GM23338 (cell line): ENCODE measurements at regions not wholly inside any gene's neighbourhood (a gene's known extent, or its start where the extent isn't known, plus 50 kb on each side); places are given as distances from the start of the nearest gene placed in this dataset.

Experiments used
- ATAC-seq: fragments of 200-7000 bp; cut with Tn5 transposase; 3 replicates; pipeline ENCODE4 v1.9.1; 2020
- DNase-seq: peaks from one replicate; pipeline ENCODE4 v3.0.0-alpha.2; 2015; ENCODE audit warnings: low spot score
- H2AFZ ChIP-seq: fragments of 200-600 bp; sonication (generic); 2 replicates; pipeline ENCODE4 v1.8.0; 2016; ENCODE audit warnings: antibody characterized with exemption, mild to moderate bottlenecking, moderate library complexity
- H3F3A ChIP-seq: fragments of 200-600 bp; sonication (generic); replicated peaks from 2 replicates; pipeline ENCODE4 v1.8.0; 2017; ENCODE audit warnings: antibody characterized with exemption, mixed run types, low read depth
- H3K27ac ChIP-seq: fragments of 200-600 bp; sonication (generic); 2 replicates; pipeline ENCODE4 v1.6.1; 2016; ENCODE audit warnings: low read depth
- H3K27me3 ChIP-seq: fragments of 200-600 bp; sonication (generic); 2 replicates; pipeline ENCODE4 v1.8.0; 2016; ENCODE audit warnings: mild to moderate bottlenecking, mixed run types, moderate library complexity; ENCODE audit not compliant: insufficient read depth
- H3K36me3 ChIP-seq: fragments of 200-600 bp; sonication (generic); 2 replicates; pipeline ENCODE4 v1.8.0; 2016; ENCODE audit warnings: mild to moderate bottlenecking; ENCODE audit not compliant: insufficient read depth
- H3K4me1 ChIP-seq: fragments of 200-600 bp; sonication (generic); 2 replicates; pipeline ENCODE4 v1.8.0; 2016; ENCODE audit warnings: mild to moderate bottlenecking, moderate library complexity; ENCODE audit not compliant: insufficient read depth
- H3K4me2 ChIP-seq: fragments of 200-600 bp; sonication (generic); 2 replicates; pipeline ENCODE4 v1.7.1; 2017; ENCODE audit warnings: mixed run types
- H3K4me3 ChIP-seq: fragments of 200-600 bp; sonication (generic); 2 replicates; pipeline ENCODE4 v1.6.1; 2016; ENCODE audit warnings: mixed run types
- H3K79me2 ChIP-seq: fragments of 200-600 bp; sonication (generic); replicated peaks from 2 replicates; pipeline ENCODE4 v1.8.0; 2017; ENCODE audit warnings: mild to moderate bottlenecking; ENCODE audit not compliant: insufficient read depth
- H3K9me2 ChIP-seq: fragments of 200-600 bp; sonication (generic); 2 replicates; pipeline ENCODE4 v1.8.0; 2017; ENCODE audit not compliant: insufficient read depth
- H4K20me1 ChIP-seq: fragments of 200-600 bp; sonication (generic); replicated peaks from 2 replicates; pipeline ENCODE4 v1.8.0; 2017; ENCODE audit warnings: mild to moderate bottlenecking; ENCODE audit not compliant: insufficient read depth
- H3K27ac Mint-ChIP-seq: 2 replicates; pipeline ENCODE4 v1.8.0; 2020; ENCODE audit warnings: inconsistent platforms, mild to moderate bottlenecking, moderate library complexity, mixed read lengths
- H3K27me3 Mint-ChIP-seq: 3 replicates; pipeline ENCODE4 v1.8.0; 2022; ENCODE audit warnings: low read depth, mild to moderate bottlenecking, moderate library complexity, mixed read lengths, inconsistent platforms; ENCODE audit not compliant: insufficient read depth, poor library complexity
- H3K36me3 Mint-ChIP-seq: 3 replicates; pipeline ENCODE4 v1.8.0; 2021; ENCODE audit warnings: low read depth, mild to moderate bottlenecking, inconsistent platforms, moderate library complexity, mixed read lengths
- H3K4me1 Mint-ChIP-seq: 3 replicates; pipeline ENCODE4 v1.8.0; 2020; ENCODE audit warnings: mild to moderate bottlenecking, inconsistent platforms, mixed read lengths
- H3K4me3 Mint-ChIP-seq: 3 replicates; pipeline ENCODE4 v1.8.0; 2021; ENCODE audit warnings: moderate library complexity, mild to moderate bottlenecking, inconsistent platforms, mixed read lengths
- H3K9me3 Mint-ChIP-seq: 3 replicates; pipeline ENCODE4 v1.8.0; 2020; ENCODE audit warnings: moderate library complexity, mild to moderate bottlenecking, inconsistent platforms, mixed read lengths
- CREB1 ChIP-seq: fragments of 250-450 bp; sonication (Bioruptor Pico); IDR thresholded peaks from 2 replicates; pipeline ENCODE4 v1.5.0; 2020; ENCODE audit warnings: low read depth, mild to moderate bottlenecking, moderate library complexity
- CTCF ChIP-seq, 2 experiments: fragments of 200-600 bp in 1 of 2; sonication (generic) in 1 of 2; conservative IDR thresholded peaks; 2 replicates each; pipeline versions ENCODE4 v1.5.1 to v1.6.1; 2016 to 2017; ENCODE audit warnings: antibody characterized with exemption in 2 of 2, low read depth in 2 of 2, mild to moderate bottlenecking in 2 of 2, moderate library complexity in 1 of 2
- ETS1 ChIP-seq: IDR thresholded peaks from 2 replicates; pipeline ENCODE4 v1.6.1; 2016; ENCODE audit warnings: antibody characterized with exemption
- EZH2 ChIP-seq: fragments of 200-600 bp; sonication (generic); IDR thresholded peaks from one replicate; pipeline ENCODE4 v1.8.0; 2017; ENCODE audit warnings: antibody characterized with exemption, mild to moderate bottlenecking, low read depth; ENCODE audit not compliant: unreplicated experiment
- EZH2phosphoT487 ChIP-seq: fragments of 200-600 bp; sonication (generic); IDR thresholded peaks from one replicate; pipeline ENCODE4 v1.8.1; 2018; ENCODE audit warnings: antibody characterized with exemption; ENCODE audit not compliant: unreplicated experiment
- JUNB ChIP-seq: IDR thresholded peaks from one replicate; pipeline ENCODE4 v1.6.1; 2016; ENCODE audit warnings: antibody characterized with exemption; ENCODE audit not compliant: unreplicated experiment
- NANOG ChIP-seq: IDR thresholded peaks from 2 replicates; pipeline ENCODE4 v1.6.1; 2016; ENCODE audit warnings: antibody characterized with exemption, borderline replicate concordance
- POLR2AphosphoS5 ChIP-seq: IDR thresholded peaks from 2 replicates; pipeline ENCODE4 v1.6.1; 2016; ENCODE audit warnings: antibody characterized with exemption, low read depth
- REST ChIP-seq: IDR thresholded peaks from one replicate; pipeline ENCODE4 v1.6.1; 2018; ENCODE audit warnings: antibody characterized with exemption; ENCODE audit not compliant: unreplicated experiment
- STAT1 ChIP-seq: IDR thresholded peaks from one replicate; pipeline ENCODE4 v1.6.1; 2016; ENCODE audit warnings: antibody characterized with exemption; ENCODE audit not compliant: unreplicated experiment
- ZNF114 ChIP-seq: fragments of 250-450 bp; sonication (Bioruptor Pico); IDR thresholded peaks from 2 replicates; pipeline ENCODE4 v1.5.0; 2020; ENCODE audit warnings: mild to moderate bottlenecking, moderate library complexity
- ZNF331 ChIP-seq: fragments of 250-450 bp; sonication (Bioruptor Pico); IDR thresholded peaks from 2 replicates; pipeline ENCODE4 v1.5.0; 2020; ENCODE audit warnings: low read depth, mild to moderate bottlenecking, moderate library complexity
- ZNF462 ChIP-seq: fragments of 250-450 bp; sonication (Bioruptor Pico); IDR thresholded peaks from 2 replicates; pipeline ENCODE4 v1.5.0; 2020; ENCODE audit warnings: mild to moderate bottlenecking, moderate library complexity

- Histone ChIP-seq H3F3A (no peaks in the 10 kb centered on the region), H3K79me2 (no peaks in the 10 kb centered on the region), H3K36me3 (no peaks in the 10 kb centered on the region), H3K27ac (no peak overlapping the region), H3K4me2 (no peak overlapping the region), H3K9me2 (no peaks in the 10 kb centered on the region), H3K4me3 (no peak overlapping the region), H3K27me3 (no peaks in the 10 kb centered on the region), H3K4me1 (no peaks in the 10 kb centered on the region), H4K20me1 (no peaks in the 10 kb centered on the region), H2AFZ (peak overlapping the region; percentile 83)
- Mint-ChIP-seq H3K36me3 (no peaks in the 10 kb centered on the region; the same call in 2 of the 3 replicates), H3K9me3 (no peaks in the 10 kb centered on the region), H3K27ac (no peak overlapping the region), H3K4me1 (peaks cover 5% of the 10 kb centered on the region; the same call in 2 of the 3 replicates), H3K27me3 (no peaks in the 10 kb centered on the region), H3K4me3 (no peak overlapping the region)
- TF ChIP-seq EZH2phosphoT487 (no peak), ZNF462 (CRISPR knock-in tag) (no peak), ZNF331 (no peak), POLR2AphosphoS5 (no peak), ETS1 (no peak), STAT1 (no peak), CREB1 (no peak), NANOG (no peak), ZNF114 (no peak), CTCF (conservative IDR thresholded peaks at IDR 0.05; ENCODE audit: low read depth in 2 of 2) (no peak), REST (no peak), JUNB (no peak), EZH2 (no peak)
- DNase-seq: no peak
- no peak for ATAC-seq
Measured at GRCh38 chr6:92109956-92110355, 1309.4 kb downstream of the EPHA7 start.
